ENCODE measurements at regions not wholly inside any gene's neighbourhood (a gene's known extent, or its start where the extent isn't known, plus 50 kb on each side); places are given as distances from the start of the nearest gene placed in this dataset.
A peak's percentile ranks its signal among the peaks of the same experiment; 100 is the strongest.

GRCh38 chr16:80489173-80489572, 51.6 kb upstream of the DYNLRB2 start:
- no peak for DNase-seq

GRCh38 chr16:80488167-80488566, 52.6 kb upstream of the DYNLRB2 start:
- DNase-seq = no peak

GRCh38 chr16:80480664-80481063, 60.1 kb upstream of the DYNLRB2 start:
- no peak for DNase-seq

GRCh38 chr16:80477838-80478237, 63.0 kb upstream of the DYNLRB2 start:
- no peak for DNase-seq

GRCh38 chr16:80468029-80468428, 72.8 kb upstream of the DYNLRB2 start:
- DNase-seq = no peak

- peak; percentile 40 for DNase-seq
Observed at GRCh38 chr16:80466024-80466987, 74.5 kb upstream of the DYNLRB2 start.

GRCh38 chr16:80463751-80464495, 76.9 kb upstream of the DYNLRB2 start:
- no peak for DNase-seq

- DNase-seq = no peak
Observed at GRCh38 chr16:80463326-80463725, 77.5 kb upstream of the DYNLRB2 start.

GRCh38 chr16:80462917-80463316, 77.9 kb upstream of the DYNLRB2 start:
- DNase-seq = no peak

- DNase-seq = no peak
Observed at GRCh38 chr16:80460988-80461387, 79.8 kb upstream of the DYNLRB2 start.

- no peak for DNase-seq
Observed at GRCh38 chr16:80459966-80460365, 80.8 kb upstream of the DYNLRB2 start.

- DNase-seq = no peak
Observed at GRCh38 chr16:80459331-80459777, 81.4 kb upstream of the DYNLRB2 start.

GRCh38 chr16:80457871-80458270, 82.9 kb upstream of the DYNLRB2 start:
- no peak for DNase-seq

- DNase-seq = no peak
Observed at GRCh38 chr16:80454802-80455201, 86.0 kb upstream of the DYNLRB2 start.

GRCh38 chr16:80449392-80449791, 91.4 kb upstream of the DYNLRB2 start:
- no peak for DNase-seq

- DNase-seq = no peak
Observed at GRCh38 chr16:80447241-80447640, 93.6 kb upstream of the DYNLRB2 start.

- DNase-seq = no peak
Observed at GRCh38 chr16:80442779-80443178, 98.0 kb upstream of the DYNLRB2 start.

- no peak for DNase-seq
Observed at GRCh38 chr16:80441935-80442334, 98.9 kb upstream of the DYNLRB2 start.

- no peak for DNase-seq
Observed at GRCh38 chr16:80440667-80441066, 100.1 kb upstream of the DYNLRB2 start.

GRCh38 chr16:80437707-80438106, 103.1 kb upstream of the DYNLRB2 start:
- no peak for DNase-seq

- DNase-seq = no peak
Observed at GRCh38 chr16:80436510-80436909, 104.3 kb upstream of the DYNLRB2 start.

- DNase-seq = no peak
Observed at GRCh38 chr16:80433623-80434022, 107.2 kb upstream of the DYNLRB2 start.

- DNase-seq = no peak
Observed at GRCh38 chr16:80427795-80428194, 113.0 kb upstream of the DYNLRB2 start.

Measured in CD4-positive, alpha-beta T cell treated with Interleukin-15 for 1 hour (primary cell).